B cell (primary cell): ENCODE measurements at regions not wholly inside any gene's neighbourhood (a gene's known extent, or its start where the extent isn't known, plus 50 kb on each side); places are given as distances from the start of the nearest gene placed in this dataset.

Experiments
- CTCF ChIP-seq: fragments of 200-600 bp; IDR thresholded peaks from one replicate; pipeline ENCODE4 v1.8.0; 2022; ENCODE audit warnings: antibody characterized with exemption, mild to moderate bottlenecking
- EZH2 ChIP-seq: IDR thresholded peaks from 2 replicates; pipeline ENCODE4 v1.6.1; 2012; ENCODE audit warnings: borderline replicate concordance, low read depth, mild to moderate bottlenecking, moderate library complexity, low read length; ENCODE audit not compliant: insufficient read depth, poor library complexity, severe bottlenecking

- TF ChIP-seq CTCF = no peak
- TF ChIP-seq EZH2 = no peak
These were observed 332.4 kb downstream of the BCOR start for GRCh38 chrX:39765327-39765726.
